GM23338 (cell line): ENCODE measurements at regions not wholly inside any gene's neighbourhood (a gene's known extent, or its start where the extent isn't known, plus 50 kb on each side); places are given as distances from the start of the nearest gene placed in this dataset.

Experiments used
- ATAC-seq: fragments of 200-7000 bp; cut with Tn5 transposase; 3 replicates; pipeline ENCODE4 v1.9.1; 2020
- DNase-seq: peaks from one replicate; pipeline ENCODE4 v3.0.0-alpha.2; 2015; ENCODE audit warnings: low spot score
- H2AFZ ChIP-seq: fragments of 200-600 bp; sonication (generic); 2 replicates; pipeline ENCODE4 v1.8.0; 2016; ENCODE audit warnings: antibody characterized with exemption, mild to moderate bottlenecking, moderate library complexity
- H3F3A ChIP-seq: fragments of 200-600 bp; sonication (generic); replicated peaks from 2 replicates; pipeline ENCODE4 v1.8.0; 2017; ENCODE audit warnings: antibody characterized with exemption, mixed run types, low read depth
- H3K27ac ChIP-seq: fragments of 200-600 bp; sonication (generic); 2 replicates; pipeline ENCODE4 v1.6.1; 2016; ENCODE audit warnings: low read depth
- H3K27me3 ChIP-seq: fragments of 200-600 bp; sonication (generic); 2 replicates; pipeline ENCODE4 v1.8.0; 2016; ENCODE audit warnings: mild to moderate bottlenecking, mixed run types, moderate library complexity; ENCODE audit not compliant: insufficient read depth
- H3K36me3 ChIP-seq: fragments of 200-600 bp; sonication (generic); 2 replicates; pipeline ENCODE4 v1.8.0; 2016; ENCODE audit warnings: mild to moderate bottlenecking; ENCODE audit not compliant: insufficient read depth
- H3K4me1 ChIP-seq: fragments of 200-600 bp; sonication (generic); 2 replicates; pipeline ENCODE4 v1.8.0; 2016; ENCODE audit warnings: mild to moderate bottlenecking, moderate library complexity; ENCODE audit not compliant: insufficient read depth
- H3K4me2 ChIP-seq: fragments of 200-600 bp; sonication (generic); 2 replicates; pipeline ENCODE4 v1.7.1; 2017; ENCODE audit warnings: mixed run types
- H3K4me3 ChIP-seq: fragments of 200-600 bp; sonication (generic); 2 replicates; pipeline ENCODE4 v1.6.1; 2016; ENCODE audit warnings: mixed run types
- H3K79me2 ChIP-seq: fragments of 200-600 bp; sonication (generic); replicated peaks from 2 replicates; pipeline ENCODE4 v1.8.0; 2017; ENCODE audit warnings: mild to moderate bottlenecking; ENCODE audit not compliant: insufficient read depth
- H3K9me2 ChIP-seq: fragments of 200-600 bp; sonication (generic); 2 replicates; pipeline ENCODE4 v1.8.0; 2017; ENCODE audit not compliant: insufficient read depth
- H4K20me1 ChIP-seq: fragments of 200-600 bp; sonication (generic); replicated peaks from 2 replicates; pipeline ENCODE4 v1.8.0; 2017; ENCODE audit warnings: mild to moderate bottlenecking; ENCODE audit not compliant: insufficient read depth
- H3K27ac Mint-ChIP-seq: 2 replicates; pipeline ENCODE4 v1.8.0; 2020; ENCODE audit warnings: inconsistent platforms, mild to moderate bottlenecking, moderate library complexity, mixed read lengths
- H3K27me3 Mint-ChIP-seq: 3 replicates; pipeline ENCODE4 v1.8.0; 2022; ENCODE audit warnings: low read depth, mild to moderate bottlenecking, moderate library complexity, mixed read lengths, inconsistent platforms; ENCODE audit not compliant: insufficient read depth, poor library complexity
- H3K36me3 Mint-ChIP-seq: 3 replicates; pipeline ENCODE4 v1.8.0; 2021; ENCODE audit warnings: low read depth, mild to moderate bottlenecking, inconsistent platforms, moderate library complexity, mixed read lengths
- H3K4me1 Mint-ChIP-seq: 3 replicates; pipeline ENCODE4 v1.8.0; 2020; ENCODE audit warnings: mild to moderate bottlenecking, inconsistent platforms, mixed read lengths
- H3K4me3 Mint-ChIP-seq: 3 replicates; pipeline ENCODE4 v1.8.0; 2021; ENCODE audit warnings: moderate library complexity, mild to moderate bottlenecking, inconsistent platforms, mixed read lengths
- H3K9me3 Mint-ChIP-seq: 3 replicates; pipeline ENCODE4 v1.8.0; 2020; ENCODE audit warnings: moderate library complexity, mild to moderate bottlenecking, inconsistent platforms, mixed read lengths
- CREB1 ChIP-seq: fragments of 250-450 bp; sonication (Bioruptor Pico); IDR thresholded peaks from 2 replicates; pipeline ENCODE4 v1.5.0; 2020; ENCODE audit warnings: low read depth, mild to moderate bottlenecking, moderate library complexity
- ETS1 ChIP-seq: IDR thresholded peaks from 2 replicates; pipeline ENCODE4 v1.6.1; 2016; ENCODE audit warnings: antibody characterized with exemption
- JUNB ChIP-seq: IDR thresholded peaks from one replicate; pipeline ENCODE4 v1.6.1; 2016; ENCODE audit warnings: antibody characterized with exemption; ENCODE audit not compliant: unreplicated experiment
- NANOG ChIP-seq: IDR thresholded peaks from 2 replicates; pipeline ENCODE4 v1.6.1; 2016; ENCODE audit warnings: antibody characterized with exemption, borderline replicate concordance
- POLR2AphosphoS5 ChIP-seq: IDR thresholded peaks from 2 replicates; pipeline ENCODE4 v1.6.1; 2016; ENCODE audit warnings: antibody characterized with exemption, low read depth
- ZNF114 ChIP-seq: fragments of 250-450 bp; sonication (Bioruptor Pico); IDR thresholded peaks from 2 replicates; pipeline ENCODE4 v1.5.0; 2020; ENCODE audit warnings: mild to moderate bottlenecking, moderate library complexity
- ZNF462 ChIP-seq: fragments of 250-450 bp; sonication (Bioruptor Pico); IDR thresholded peaks from 2 replicates; pipeline ENCODE4 v1.5.0; 2020; ENCODE audit warnings: mild to moderate bottlenecking, moderate library complexity

GRCh38 chr6:25218346-25218745 is 60.8 kb upstream of the CARMIL1 start (continued):
- no peak for TF ChIP-seq ZNF462
- TF ChIP-seq ZNF114 (CRISPR knock-in tag): no peak
- TF ChIP-seq ETS1: no peak
- TF ChIP-seq JUNB: no peak
- TF ChIP-seq CREB1: no peak

- H3K36me3 ChIP-seq: no peaks in the 10 kb centered on the region
- H2AFZ ChIP-seq: no peak overlapping the region
- Mint-ChIP-seq H3K27me3 (peaks cover 2% of the 10 kb centered on the region), H3K9me3 (no peaks in the 10 kb centered on the region), H3K27ac (no peak overlapping the region), H3K36me3 (no peaks in the 10 kb centered on the region), H3K4me3 (no peak overlapping the region), H3K4me1 (peaks cover 22% of the 10 kb centered on the region; the same call in 2 of the 3 replicates)
- DNase-seq (no peak), ATAC-seq (no peak)
- no peaks in the 10 kb centered on the region for H4K20me1 ChIP-seq
- H3K79me2 ChIP-seq: no peaks in the 10 kb centered on the region
- H3K4me2 ChIP-seq: peak overlapping the region; percentile 37; the same call in 1 of the 2 replicates
- H3K4me3 ChIP-seq: no peak overlapping the region
- no peaks in the 10 kb centered on the region for H3F3A ChIP-seq
- no peak overlapping the region for H3K27ac ChIP-seq
- 0 out of 2 replicates have a peak, but pooled peaks cover 4% of the 10 kb centered on the region for H3K9me2 ChIP-seq
- no peaks in the 10 kb centered on the region for H3K27me3 ChIP-seq
- peaks cover 19% of the 10 kb centered on the region; the same call in 1 of the 2 replicates for H3K4me1 ChIP-seq
- TF ChIP-seq ZNF462 (no peak), JUNB (no peak), ZNF114 (CRISPR knock-in tag) (no peak), POLR2AphosphoS5 (no peak), NANOG (no peak)
Measured at GRCh38 chr6:25219216-25219916, 59.8 kb upstream of the CARMIL1 start.
